ENCODE measurements at regions not wholly inside any gene's neighbourhood (a gene's known extent, or its start where the extent isn't known, plus 50 kb on each side); places are given as distances from the start of the nearest gene placed in this dataset.
"Not testable (repeated sequence)": the region's sequence is repeated elsewhere in the genome, so short reads cannot be mapped to it uniquely, and the experiment has no call there.

- H3K27ac Mint-ChIP-seq: no peak overlapping the region
- H3K9me3 Mint-ChIP-seq: peaks cover 3 to 12% of the 10 kb centered on the region in 2 donors
- Histone ChIP-seq H3K36me3 (ENCODE audit: control insufficient read depth, insufficient read depth, low read length) (peaks cover 3% of the 10 kb centered on the region), H3K27ac (ENCODE audit: low read length) (no peak overlapping the region), H3K4me1 (ENCODE audit: control insufficient read depth, insufficient read depth, low read length) (no peaks in the 10 kb centered on the region), H3K4me3 (ENCODE audit: low read length) (no peak overlapping the region), H3K9me3 (ENCODE audit: control insufficient read depth, insufficient read depth, low read length) (no peaks in the 10 kb centered on the region), H3K27me3 (ENCODE audit: control insufficient read depth, insufficient read depth, low read length) (no peaks in the 10 kb centered on the region)
- no peak for TF ChIP-seq CTCF (IDR thresholded peaks at IDR 0.05)
- WGBS (ENCODE audit: insufficient coverage): 92% methylated on average over 3 of the region's 4 CpGs
- DNase-seq: no peak
- peaks cover 5 to 9% of the 10 kb centered on the region in 2 donors for H3K4me1 Mint-ChIP-seq
- no peaks in the 10 kb centered on the region for H3K27me3 Mint-ChIP-seq (ENCODE audit: low read depth in 2 of 2)
- H3K36me3 Mint-ChIP-seq: peaks cover 11% of the 10 kb centered on the region
- intact Hi-C loops (cut with micrococcal nuclease): no loop called here
- no peak overlapping the region for H3K4me3 Mint-ChIP-seq
- no peak for ATAC-seq
These were observed 594.4 kb downstream of the FLRT2 start for GRCh38 chr14:86124328-86124727.

- DNase-seq (no peak), ATAC-seq (no peak)
- H3K36me3 Mint-ChIP-seq: peaks cover 7% of the 10 kb centered on the region
- Histone ChIP-seq H3K9me3 (ENCODE audit: control insufficient read depth, insufficient read depth, low read length) (peaks cover 2% of the 10 kb centered on the region), H3K27me3 (ENCODE audit: control insufficient read depth, insufficient read depth, low read length) (no peaks in the 10 kb centered on the region), H3K36me3 (ENCODE audit: control insufficient read depth, insufficient read depth, low read length) (no peaks in the 10 kb centered on the region), H3K4me3 (ENCODE audit: low read length) (no peak overlapping the region), H3K4me1 (ENCODE audit: control insufficient read depth, insufficient read depth, low read length) (no peaks in the 10 kb centered on the region), H3K27ac (ENCODE audit: low read length) (no peak overlapping the region)
- peaks cover 11 to 15% of the 10 kb centered on the region in 2 donors for H3K4me1 Mint-ChIP-seq
- 45% methylated on average over 1 of the region's 1 CpG for WGBS (ENCODE audit: insufficient coverage)
- no peak for TF ChIP-seq CTCF (IDR thresholded peaks at IDR 0.05)
- H3K27ac Mint-ChIP-seq: no peak overlapping the region
- H3K9me3 Mint-ChIP-seq: peaks cover 4 to 13% of the 10 kb centered on the region in 2 donors
- H3K4me3 Mint-ChIP-seq: no peak overlapping the region
- no peaks in the 10 kb centered on the region for H3K27me3 Mint-ChIP-seq (ENCODE audit: low read depth in 2 of 2)
- intact Hi-C loops (cut with micrococcal nuclease): no loop called here
These were observed 586.0 kb downstream of the FLRT2 start for GRCh38 chr14:86115972-86116371.

- intact Hi-C loops (cut with micrococcal nuclease): not testable (repeated sequence)
These were observed 580.9 kb downstream of the FLRT2 start for GRCh38 chr14:86110871-86111270.

GRCh38 chr14:86104691-86105265 is 574.8 kb downstream of the FLRT2 start:
- intact Hi-C loops (cut with micrococcal nuclease): no loop called here
- 77% methylated on average over 2 of the region's 3 CpGs for WGBS (ENCODE audit: insufficient coverage)
- H3K9me3 Mint-ChIP-seq: peaks cover 11 to 15% of the 10 kb centered on the region in 2 donors

More at GRCh38 chr14:86110871-86111270, 580.9 kb downstream of the FLRT2 start:
- H3K4me1 Mint-ChIP-seq; H3K36me3 ChIP-seq (ENCODE audit: control insufficient read depth, insufficient read depth, low read length); H3K27me3 ChIP-seq (ENCODE audit: control insufficient read depth, insufficient read depth, low read length); H3K9me3 ChIP-seq (ENCODE audit: control insufficient read depth, insufficient read depth, low read length); H3K36me3 Mint-ChIP-seq; DNase-seq; H3K4me3 Mint-ChIP-seq; H3K27ac Mint-ChIP-seq; H3K4me3 ChIP-seq (ENCODE audit: low read length); H3K9me3 Mint-ChIP-seq; H3K4me1 ChIP-seq (ENCODE audit: control insufficient read depth, insufficient read depth, low read length); H3K27me3 Mint-ChIP-seq (ENCODE audit: low read depth in 2 of 2); ATAC-seq; H3K27ac ChIP-seq (ENCODE audit: low read length): not testable (repeated sequence)
- 88% methylated on average over 13 of the region's 13 CpGs for WGBS (ENCODE audit: insufficient coverage)

More at GRCh38 chr14:86104691-86105265, 574.8 kb downstream of the FLRT2 start:
- peaks cover 0 to 6% of the 10 kb centered on the region in 2 donors for H3K4me1 Mint-ChIP-seq
- H3K27ac ChIP-seq (ENCODE audit: low read length): no peak overlapping the region
- H3K4me3 Mint-ChIP-seq: no peak overlapping the region
- H3K4me1 ChIP-seq (ENCODE audit: control insufficient read depth, insufficient read depth, low read length): no peaks in the 10 kb centered on the region
- H3K27me3 Mint-ChIP-seq (ENCODE audit: low read depth in 2 of 2): no peaks in the 10 kb centered on the region
- no peak overlapping the region for H3K4me3 ChIP-seq (ENCODE audit: low read length)
- no peaks in the 10 kb centered on the region for H3K9me3 ChIP-seq (ENCODE audit: control insufficient read depth, insufficient read depth, low read length)
- H3K27me3 ChIP-seq (ENCODE audit: control insufficient read depth, insufficient read depth, low read length): no peaks in the 10 kb centered on the region
- H3K36me3 Mint-ChIP-seq: peaks cover 22% of the 10 kb centered on the region
- no peak overlapping the region for H3K27ac Mint-ChIP-seq
- no peak for ATAC-seq
- DNase-seq: no peak
- no peak for TF ChIP-seq CTCF (IDR thresholded peaks at IDR 0.05)
- H3K36me3 ChIP-seq (ENCODE audit: control insufficient read depth, insufficient read depth, low read length): no peaks in the 10 kb centered on the region
